ENCODE measurements at regions not wholly inside any gene's neighbourhood (a gene's known extent, or its start where the extent isn't known, plus 50 kb on each side); places are given as distances from the start of the nearest gene placed in this dataset.
A peak's percentile ranks its signal among the peaks of the same experiment; 100 is the strongest.
"Not testable (repeated sequence)": the region's sequence is repeated elsewhere in the genome, so short reads cannot be mapped to it uniquely, and the experiment has no call there.

GRCh38 chr4:167966143-167966542, 126.2 kb upstream of the ANXA10 start:
- peak; percentile 54 for DNase-seq (ENCODE audit: low read depth)
- no peak for TF ChIP-seq CTCF (IDR thresholded peaks at IDR 0.05; ENCODE audit: insufficient read depth, low read depth, low read length, missing control alignments)
- H3K4me3 ChIP-seq (ENCODE audit: low read length), result no peak overlapping the region

- DNase-seq (ENCODE audit: low read depth), result no peak
- no peak for TF ChIP-seq CTCF (IDR thresholded peaks at IDR 0.05; ENCODE audit: insufficient read depth, low read depth, low read length, missing control alignments)
- no peak overlapping the region for H3K4me3 ChIP-seq (ENCODE audit: low read length)
These were observed 118.8 kb upstream of the ANXA10 start for GRCh38 chr4:167973513-167973912.

- no peak for TF ChIP-seq CTCF (IDR thresholded peaks at IDR 0.05; ENCODE audit: insufficient read depth, low read depth, low read length, missing control alignments)
- H3K4me3 ChIP-seq (ENCODE audit: low read length), result no peak overlapping the region
- DNase-seq (ENCODE audit: low read depth), result no peak
These were observed 106.8 kb upstream of the ANXA10 start for GRCh38 chr4:167985565-167985964.

GRCh38 chr4:167986044-167986443, 106.3 kb upstream of the ANXA10 start:
- no peak for TF ChIP-seq CTCF (IDR thresholded peaks at IDR 0.05; ENCODE audit: insufficient read depth, low read depth, low read length, missing control alignments)
- no peak for DNase-seq (ENCODE audit: low read depth)
- H3K4me3 ChIP-seq (ENCODE audit: low read length), result no peak overlapping the region

- no peak overlapping the region for H3K4me3 ChIP-seq (ENCODE audit: low read length)
These were observed 105.1 kb upstream of the ANXA10 start for GRCh38 chr4:167987285-167987684.

GRCh38 chr4:167989815-167990214, 102.5 kb upstream of the ANXA10 start:
- no peak overlapping the region for H3K4me3 ChIP-seq (ENCODE audit: low read length)
- no peak for TF ChIP-seq CTCF (IDR thresholded peaks at IDR 0.05; ENCODE audit: insufficient read depth, low read depth, low read length, missing control alignments)
- peak; percentile 12 for DNase-seq (ENCODE audit: low read depth)

More at GRCh38 chr4:167987285-167987684, 105.1 kb upstream of the ANXA10 start:
- TF ChIP-seq CTCF (IDR thresholded peaks at IDR 0.05; ENCODE audit: insufficient read depth, low read depth, low read length, missing control alignments), result no peak
- no peak for DNase-seq (ENCODE audit: low read depth)

GRCh38 chr4:168008112-168008511, 84.2 kb upstream of the ANXA10 start:
- not testable (repeated sequence) for DNase-seq (ENCODE audit: low read depth); H3K4me3 ChIP-seq (ENCODE audit: low read length)
